ENCODE measurements at regions not wholly inside any gene's neighbourhood (a gene's known extent, or its start where the extent isn't known, plus 50 kb on each side); places are given as distances from the start of the nearest gene placed in this dataset.
A peak's percentile ranks its signal among the peaks of the same experiment; 100 is the strongest.
"Not testable (repeated sequence)": the region's sequence is repeated elsewhere in the genome, so short reads cannot be mapped to it uniquely, and the experiment has no call there.

DNA sequence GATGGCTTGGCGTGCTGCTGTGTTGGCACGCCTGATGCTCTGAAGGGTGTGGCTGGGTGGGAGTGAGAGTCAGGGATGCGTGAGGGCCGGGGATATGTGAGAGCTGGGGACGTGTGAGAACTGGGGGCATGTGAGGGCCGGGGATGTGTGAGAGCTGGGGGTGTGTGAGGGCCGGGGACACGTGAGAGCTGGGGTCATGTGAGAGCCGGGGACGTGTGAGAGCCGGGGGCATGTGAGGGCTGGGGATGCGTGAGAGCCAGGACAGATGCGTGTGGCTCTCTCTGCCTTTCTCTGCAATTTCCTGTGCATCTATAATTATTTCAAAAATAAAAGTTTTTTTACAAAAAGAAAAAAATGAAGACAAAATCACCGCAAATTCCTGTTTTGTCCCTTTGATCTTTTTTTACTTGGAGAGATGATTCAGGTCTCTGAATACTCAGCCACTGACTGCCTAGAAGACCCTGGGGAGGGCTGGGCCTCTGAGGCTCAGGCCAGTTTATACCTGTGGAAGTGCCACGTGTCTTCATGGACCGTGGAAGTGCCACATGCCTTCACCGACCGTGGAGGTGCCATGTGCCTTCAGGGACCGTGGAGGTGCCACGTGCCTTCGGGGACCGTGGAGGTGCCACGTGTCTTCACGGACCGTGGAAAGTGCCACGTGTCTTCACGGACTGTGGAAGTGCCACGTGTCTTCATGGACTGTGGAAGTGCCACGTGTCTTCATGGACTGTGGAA lies 170.4 kb downstream of the LAT start:
- Mint-ChIP-seq H3K27ac (peak overlapping the region; percentile 95 to 96), H3K4me3 (peak overlapping the region in 2 of 3 donors; percentile 39 to 62), H3K36me3 (peaks cover 19% of the 10 kb centered on the region), H3K4me1 (peaks cover 48 to 66% (median 57%) of the 10 kb centered on the region in 3 donors)
- H3K4me3 ChIP-seq (ENCODE audit: control insufficient read depth in 1 of 2, extremely low read depth in 1 of 2, low read length in 1 of 2); H3K9me3 Mint-ChIP-seq; CTCF ChIA-PET; H3K27me3 ChIP-seq (replicated peaks in 1 of 2; ENCODE audit: control insufficient read depth in 2 of 2, extremely low read depth in 1 of 2, insufficient read depth in 2 of 2, low read length in 1 of 2); H3K27ac ChIP-seq (ENCODE audit: low read length); H3K9me3 ChIP-seq; H3K27me3 Mint-ChIP-seq; H3K36me3 ChIP-seq (ENCODE audit: control insufficient read depth in 2 of 2, extremely low read depth in 1 of 2, insufficient read depth in 1 of 2, low read length in 1 of 2): not testable (repeated sequence)
- WGBS (ENCODE audit: insufficient coverage): 83% methylated on average over 17 of the region's 29 CpGs
- POLR2A ChIA-PET: interaction anchor here in 1 of 2 donors (0.6 kb wide), 1 partner anchor 14 kb away, joined by 7 read pairs; no protein-coding TSS in a partner anchor
- peaks cover 18 to 59% of the 10 kb centered on the region in 2 experiments for H3K4me1 ChIP-seq (ENCODE audit: control insufficient read depth in 1 of 2, extremely low read depth in 1 of 2, insufficient read depth in 2 of 2, low read length in 2 of 2)
- DNase-seq (peak in 32 of 35 experiments; percentile 14 to 73 (median 39)), ATAC-seq (replicated peaks in 1 of 4) (peak; percentile 81 to 84 (median 81))

DNA sequence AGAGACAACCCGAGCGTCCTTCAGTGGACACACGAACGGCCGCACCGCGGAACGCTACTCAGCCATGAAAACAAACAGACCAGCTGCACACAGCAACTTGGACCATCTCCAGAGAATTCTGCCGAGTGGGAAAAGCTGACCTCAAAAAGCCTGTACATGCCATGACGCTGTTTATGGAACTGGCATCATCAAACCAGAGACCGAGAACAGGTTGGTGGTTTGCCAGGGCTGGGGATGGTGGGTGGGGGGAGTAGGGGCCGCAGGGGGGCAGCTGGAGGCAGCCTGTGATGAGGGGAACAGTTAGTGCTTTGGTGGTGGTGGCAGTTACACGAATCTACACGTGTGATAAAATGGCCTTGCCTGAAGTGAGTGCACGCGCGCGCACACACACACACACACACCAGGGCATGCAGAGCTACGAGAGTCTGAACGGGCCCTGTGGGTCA lies 169.8 kb downstream of the LAT start:
- CTCF ChIA-PET: no interaction called here

DNA sequence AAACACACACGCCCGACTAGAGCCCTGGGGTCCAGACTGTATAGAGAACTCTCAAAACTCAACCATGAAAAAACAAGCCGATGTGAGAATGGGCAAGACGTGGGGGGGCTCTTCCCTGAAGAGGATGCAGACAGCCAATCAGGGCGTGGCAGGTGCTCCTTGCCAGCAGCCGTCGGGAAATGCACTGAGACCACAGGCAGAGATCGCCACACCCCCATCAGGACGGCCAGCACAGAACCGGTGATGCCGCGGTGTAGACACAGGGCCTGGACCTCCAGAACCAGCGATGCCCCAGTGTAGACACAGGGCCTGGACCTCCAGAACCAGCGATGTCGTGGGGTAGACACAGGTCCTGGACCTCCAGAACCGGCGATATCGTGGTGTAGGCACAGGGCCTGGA lies 169.2 kb downstream of the LAT start:
- WGBS (ENCODE audit: insufficient coverage): 92% methylated on average over 14 of the region's 18 CpGs
- Mint-ChIP-seq H3K27me3 (no peaks in the 10 kb centered on the region), H3K27ac (peak overlapping the region; percentile 43 to 96), H3K4me3 (peak overlapping the region in 1 of 3 donors; percentile 65), H3K36me3 (peaks cover 15% of the 10 kb centered on the region), H3K4me1 (peaks cover 57 to 78% (median 70%) of the 10 kb centered on the region in 3 donors), H3K9me3 (no peaks in the 10 kb centered on the region)
- Histone ChIP-seq H3K9me3 (no peaks in the 10 kb centered on the region), H3K27ac (ENCODE audit: low read length) (no peak overlapping the region), H3K4me3 (ENCODE audit: control insufficient read depth in 1 of 2, extremely low read depth in 1 of 2, low read length in 1 of 2) (no peak overlapping the region), H3K36me3 (ENCODE audit: control insufficient read depth in 2 of 2, extremely low read depth in 1 of 2, insufficient read depth in 1 of 2, low read length in 1 of 2) (no peaks in the 10 kb centered on the region), H3K27me3 (replicated peaks in 1 of 2; ENCODE audit: control insufficient read depth in 2 of 2, extremely low read depth in 1 of 2, insufficient read depth in 2 of 2, low read length in 1 of 2) (no peaks in the 10 kb centered on the region), H3K4me1 (ENCODE audit: control insufficient read depth in 1 of 2, extremely low read depth in 1 of 2, insufficient read depth in 2 of 2, low read length in 2 of 2) (peaks cover 23 to 71% of the 10 kb centered on the region in 2 experiments)
- ATAC-seq (replicated peaks in 1 of 4): no peak
- DNase-seq: no peak
- ChIA-PET POLR2A (no interaction called here), CTCF (no interaction called here)

More for the DNA sequence above, 169.8 kb downstream of the LAT start:
- no peak for DNase-seq
- no peaks in the 10 kb centered on the region for H3K9me3 ChIP-seq
- no peaks in the 10 kb centered on the region for H3K27me3 ChIP-seq (replicated peaks in 1 of 2; ENCODE audit: control insufficient read depth in 2 of 2, extremely low read depth in 1 of 2, insufficient read depth in 2 of 2, low read length in 1 of 2)
- H3K4me3 Mint-ChIP-seq: peak overlapping the region in 1 of 3 donors; percentile 62
- no peaks in the 10 kb centered on the region for H3K9me3 Mint-ChIP-seq
- no peak for ATAC-seq (replicated peaks in 1 of 4)
- no peak overlapping the region for H3K27ac ChIP-seq (ENCODE audit: low read length)
- H3K4me1 ChIP-seq (ENCODE audit: control insufficient read depth in 1 of 2, extremely low read depth in 1 of 2, insufficient read depth in 2 of 2, low read length in 2 of 2): peaks cover 18 to 65% of the 10 kb centered on the region in 2 experiments
- H3K4me3 ChIP-seq (ENCODE audit: control insufficient read depth in 1 of 2, extremely low read depth in 1 of 2, low read length in 1 of 2): no peak overlapping the region
- peaks cover 51 to 72% (median 63%) of the 10 kb centered on the region in 3 donors for H3K4me1 Mint-ChIP-seq
- H3K36me3 ChIP-seq (ENCODE audit: control insufficient read depth in 2 of 2, extremely low read depth in 1 of 2, insufficient read depth in 1 of 2, low read length in 1 of 2): no peaks in the 10 kb centered on the region
- H3K27me3 Mint-ChIP-seq: no peaks in the 10 kb centered on the region
- H3K27ac Mint-ChIP-seq: peak overlapping the region; percentile 95 to 96
- POLR2A ChIA-PET: no interaction called here
- WGBS (ENCODE audit: insufficient coverage): 97% methylated on average over 7 of the region's 20 CpGs
- H3K36me3 Mint-ChIP-seq: peaks cover 15% of the 10 kb centered on the region

DNA sequence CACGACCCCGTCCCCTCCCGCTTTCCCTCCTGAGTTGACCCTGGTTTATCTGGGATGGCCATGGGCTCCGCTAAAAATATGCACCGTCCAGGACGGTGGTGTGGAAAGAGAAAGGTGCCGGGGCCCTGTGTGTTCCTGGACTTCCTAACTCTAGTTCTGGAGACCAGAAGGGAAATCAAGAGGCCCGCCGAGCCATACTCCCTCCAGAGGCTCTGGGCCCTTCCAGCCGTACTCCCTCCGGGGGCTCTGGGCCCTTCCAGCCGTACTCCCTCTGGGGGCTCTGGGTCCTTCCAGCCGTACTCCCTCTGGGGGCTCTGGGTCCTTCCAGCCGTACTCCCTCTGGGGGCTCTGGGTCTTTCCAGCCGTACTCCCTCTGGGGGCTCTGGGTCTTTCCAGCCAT lies 168.5 kb downstream of the LAT start:
- POLR2A ChIA-PET, H3K27me3 Mint-ChIP-seq: not testable (repeated sequence)

DNA sequence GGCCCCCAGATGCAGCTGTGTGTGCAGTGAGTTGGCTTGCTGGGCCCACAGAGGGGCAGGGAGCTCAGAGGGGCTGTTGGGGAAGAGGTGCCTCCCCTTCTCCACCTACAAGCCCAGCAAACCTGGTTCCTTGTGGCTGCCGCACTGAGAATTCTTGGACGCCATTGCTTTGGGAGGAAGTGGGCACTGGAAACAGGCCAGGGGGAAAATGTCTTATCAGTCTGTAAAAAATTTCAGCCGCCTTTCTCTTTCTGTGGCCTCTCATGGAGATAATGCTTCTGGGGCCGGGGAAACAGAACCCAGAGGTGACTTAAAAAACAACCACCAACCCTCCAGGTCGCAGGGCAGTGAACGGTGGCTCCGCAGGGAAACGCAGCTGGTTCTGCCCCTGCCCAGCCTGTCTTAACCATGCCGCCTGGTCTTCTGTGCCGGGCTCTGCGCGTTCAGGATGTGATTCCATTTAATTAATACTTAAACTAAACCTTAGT lies 167.7 kb downstream of the LAT start:
- Mint-ChIP-seq H3K36me3 (peaks cover 15% of the 10 kb centered on the region), H3K27ac (peak overlapping the region; percentile 83 to 90), H3K4me3 (peak overlapping the region in 2 of 3 donors; percentile 47 to 51), H3K4me1 (peaks cover 67 to 83% (median 78%) of the 10 kb centered on the region in 3 donors)
- H3K27ac ChIP-seq (ENCODE audit: low read length); CTCF ChIA-PET; ATAC-seq (replicated peaks in 1 of 4); H3K9me3 ChIP-seq; H3K36me3 ChIP-seq (ENCODE audit: control insufficient read depth in 2 of 2, extremely low read depth in 1 of 2, insufficient read depth in 1 of 2, low read length in 1 of 2); H3K4me3 ChIP-seq (ENCODE audit: control insufficient read depth in 1 of 2, extremely low read depth in 1 of 2, low read length in 1 of 2); POLR2A ChIA-PET; H3K27me3 ChIP-seq (replicated peaks in 1 of 2; ENCODE audit: control insufficient read depth in 2 of 2, extremely low read depth in 1 of 2, insufficient read depth in 2 of 2, low read length in 1 of 2); H3K9me3 Mint-ChIP-seq; H3K27me3 Mint-ChIP-seq: not testable (repeated sequence)
- 32% methylated on average over 3 of the region's 12 CpGs for WGBS (ENCODE audit: insufficient coverage)
- peaks cover 31 to 82% of the 10 kb centered on the region in 2 experiments for H3K4me1 ChIP-seq (ENCODE audit: control insufficient read depth in 1 of 2, extremely low read depth in 1 of 2, insufficient read depth in 2 of 2, low read length in 2 of 2)
- peak in 4 of 35 experiments; percentile 19 to 31 (median 22) for DNase-seq

More for the DNA sequence above, 168.5 kb downstream of the LAT start:
- H3K27ac Mint-ChIP-seq; DNase-seq; CTCF ChIA-PET; H3K4me3 ChIP-seq (ENCODE audit: control insufficient read depth in 1 of 2, extremely low read depth in 1 of 2, low read length in 1 of 2); H3K27ac ChIP-seq (ENCODE audit: low read length); H3K27me3 ChIP-seq (replicated peaks in 1 of 2; ENCODE audit: control insufficient read depth in 2 of 2, extremely low read depth in 1 of 2, insufficient read depth in 2 of 2, low read length in 1 of 2); H3K9me3 Mint-ChIP-seq; H3K36me3 ChIP-seq (ENCODE audit: control insufficient read depth in 2 of 2, extremely low read depth in 1 of 2, insufficient read depth in 1 of 2, low read length in 1 of 2); H3K9me3 ChIP-seq; ATAC-seq (replicated peaks in 1 of 4): not testable (repeated sequence)
- Mint-ChIP-seq H3K4me3 (peak overlapping the region in 1 of 3 donors; percentile 51), H3K4me1 (peaks cover 65 to 84% (median 77%) of the 10 kb centered on the region in 3 donors), H3K36me3 (peaks cover 15% of the 10 kb centered on the region)
- 96% methylated on average over 6 of the region's 15 CpGs for WGBS (ENCODE audit: insufficient coverage)
- H3K4me1 ChIP-seq (ENCODE audit: control insufficient read depth in 1 of 2, extremely low read depth in 1 of 2, insufficient read depth in 2 of 2, low read length in 2 of 2): peaks cover 28 to 79% of the 10 kb centered on the region in 2 experiments

DNA sequence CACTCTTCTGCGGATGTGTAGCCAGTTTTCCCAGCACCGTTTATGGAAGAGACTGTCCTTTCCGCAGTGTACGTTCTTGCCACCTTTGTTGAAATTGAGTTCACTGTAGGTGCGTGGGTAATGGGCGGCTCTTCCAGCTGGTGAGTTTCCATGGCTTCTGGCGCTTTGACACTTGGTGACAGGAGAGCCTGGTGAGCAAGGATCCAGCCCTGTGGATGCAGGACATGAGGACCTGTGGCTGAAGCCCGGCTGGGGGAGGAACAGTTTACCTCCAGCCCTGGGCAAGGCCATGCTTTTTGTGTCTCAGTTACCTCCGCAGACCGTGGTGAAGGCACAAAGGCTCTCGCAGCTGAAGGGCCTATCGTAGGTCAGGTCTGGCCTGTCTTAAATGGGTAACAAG lies 166.5 kb downstream of the LAT start:
- DNase-seq (no peak), ATAC-seq (replicated peaks in 1 of 4) (no peak)
- Mint-ChIP-seq H3K27ac (peak overlapping the region in 1 of 2 donors; percentile 94), H3K27me3 (no peaks in the 10 kb centered on the region), H3K4me3 (no peak overlapping the region), H3K36me3 (peaks cover 8% of the 10 kb centered on the region), H3K4me1 (peaks cover 64 to 80% (median 74%) of the 10 kb centered on the region in 3 donors), H3K9me3 (no peaks in the 10 kb centered on the region)
- POLR2A ChIA-PET: no interaction called here
- WGBS (ENCODE audit: insufficient coverage): over 99% methylated on average over 10 of the region's 12 CpGs
- Histone ChIP-seq H3K36me3 (ENCODE audit: control insufficient read depth in 2 of 2, extremely low read depth in 1 of 2, insufficient read depth in 1 of 2, low read length in 1 of 2) (no peaks in the 10 kb centered on the region), H3K4me1 (ENCODE audit: control insufficient read depth in 1 of 2, extremely low read depth in 1 of 2, insufficient read depth in 2 of 2, low read length in 2 of 2) (peaks cover 26 to 81% of the 10 kb centered on the region in 2 experiments), H3K27ac (ENCODE audit: low read length) (no peak overlapping the region), H3K4me3 (ENCODE audit: control insufficient read depth in 1 of 2, extremely low read depth in 1 of 2, low read length in 1 of 2) (no peak overlapping the region), H3K27me3 (replicated peaks in 1 of 2; ENCODE audit: control insufficient read depth in 2 of 2, extremely low read depth in 1 of 2, insufficient read depth in 2 of 2, low read length in 1 of 2) (no peaks in the 10 kb centered on the region), H3K9me3 (no peaks in the 10 kb centered on the region)
- CTCF ChIA-PET: no interaction called here

All from T-cell (primary cell).